GM12874 (cell line): ENCODE measurements at regions not wholly inside any gene's neighbourhood (a gene's known extent, or its start where the extent isn't known, plus 50 kb on each side); places are given as distances from the start of the nearest gene placed in this dataset.

ENCODE experiments used
- TF ChIP-seq, protein P1 (sequence below): IDR thresholded peaks from 2 replicates; pipeline ENCODE4 v1.5.1; 2011; ENCODE audit warnings: low read depth, mild to moderate bottlenecking, control low read depth, low read length, moderate library complexity; ENCODE audit not compliant: insufficient read depth

GRCh38 chr4:159593681-159594080, 490.8 kb downstream of the RAPGEF2 start:
- TF ChIP-seq, protein P1, sequence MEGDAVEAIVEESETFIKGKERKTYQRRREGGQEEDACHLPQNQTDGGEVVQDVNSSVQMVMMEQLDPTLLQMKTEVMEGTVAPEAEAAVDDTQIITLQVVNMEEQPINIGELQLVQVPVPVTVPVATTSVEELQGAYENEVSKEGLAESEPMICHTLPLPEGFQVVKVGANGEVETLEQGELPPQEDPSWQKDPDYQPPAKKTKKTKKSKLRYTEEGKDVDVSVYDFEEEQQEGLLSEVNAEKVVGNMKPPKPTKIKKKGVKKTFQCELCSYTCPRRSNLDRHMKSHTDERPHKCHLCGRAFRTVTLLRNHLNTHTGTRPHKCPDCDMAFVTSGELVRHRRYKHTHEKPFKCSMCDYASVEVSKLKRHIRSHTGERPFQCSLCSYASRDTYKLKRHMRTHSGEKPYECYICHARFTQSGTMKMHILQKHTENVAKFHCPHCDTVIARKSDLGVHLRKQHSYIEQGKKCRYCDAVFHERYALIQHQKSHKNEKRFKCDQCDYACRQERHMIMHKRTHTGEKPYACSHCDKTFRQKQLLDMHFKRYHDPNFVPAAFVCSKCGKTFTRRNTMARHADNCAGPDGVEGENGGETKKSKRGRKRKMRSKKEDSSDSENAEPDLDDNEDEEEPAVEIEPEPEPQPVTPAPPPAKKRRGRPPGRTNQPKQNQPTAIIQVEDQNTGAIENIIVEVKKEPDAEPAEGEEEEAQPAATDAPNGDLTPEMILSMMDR, result no peak

- TF ChIP-seq, protein P1, result no peak
Measured at GRCh38 chr4:159594576-159594975, 491.7 kb downstream of the RAPGEF2 start.

DNA sequence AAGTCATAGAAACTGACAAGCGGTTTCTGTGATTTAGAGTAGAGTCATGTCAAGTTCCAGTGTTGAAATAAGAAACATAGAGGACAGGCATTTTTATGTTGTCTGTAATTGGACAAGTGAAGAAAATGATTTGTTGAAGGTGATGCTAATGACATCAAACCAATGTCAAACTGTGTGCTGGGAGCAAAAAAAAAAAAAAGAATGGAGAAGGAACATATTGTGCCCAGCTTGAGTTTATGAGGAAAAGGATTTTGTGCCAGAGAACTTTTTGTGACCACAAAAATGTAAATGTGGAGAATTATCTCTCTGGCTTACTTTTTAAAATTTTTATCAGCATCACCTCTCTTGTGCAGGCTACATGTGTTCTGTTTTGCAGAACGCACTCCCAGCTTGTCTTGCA, 495.7 kb downstream of the RAPGEF2 start:
- TF ChIP-seq, protein P1, result no peak

DNA sequence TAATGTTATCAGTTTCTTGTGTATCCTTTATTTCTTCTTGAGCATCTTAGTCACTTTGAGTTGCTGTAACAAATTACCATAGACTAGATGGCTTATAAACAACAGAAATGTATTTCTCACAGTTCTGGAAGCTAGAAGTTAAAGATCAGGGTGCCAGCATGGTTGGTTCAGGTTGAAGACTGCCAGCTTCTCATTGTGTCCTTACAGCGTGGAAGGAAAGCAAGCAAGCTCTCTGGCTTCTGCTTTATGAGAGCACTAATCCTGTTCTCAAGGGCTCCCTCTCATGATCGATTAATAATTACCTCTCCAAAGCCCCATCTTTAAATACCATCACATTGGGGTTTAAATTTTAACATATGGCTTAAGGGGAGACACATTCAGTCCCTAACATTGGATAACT, 497.2 kb downstream of the RAPGEF2 start:
- TF ChIP-seq, protein P1, result no peak

- TF ChIP-seq, protein P1, result no peak
Measured at GRCh38 chr4:159604781-159605180, 501.9 kb downstream of the RAPGEF2 start.

- TF ChIP-seq, protein P1, result no peak
Measured at GRCh38 chr4:159606835-159607234, 504.0 kb downstream of the RAPGEF2 start.

DNA sequence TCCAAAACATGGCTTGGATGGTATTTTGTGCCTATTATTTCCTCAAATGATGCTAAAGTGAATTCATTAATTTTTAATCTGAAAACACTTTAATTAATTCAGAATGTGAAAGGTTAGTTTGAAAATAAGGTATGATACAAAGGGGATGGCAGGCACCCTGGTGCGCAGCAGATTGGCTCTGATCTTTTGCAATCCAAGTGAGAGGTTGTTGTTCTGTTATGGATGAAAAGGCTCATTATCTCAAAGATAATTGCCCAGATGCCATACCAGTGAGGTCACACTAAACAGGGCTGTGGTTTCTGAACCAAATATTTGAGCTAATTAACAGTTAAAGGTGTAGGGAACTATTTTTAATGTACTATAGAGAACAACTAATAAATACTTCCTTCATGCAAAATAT, 504.9 kb downstream of the RAPGEF2 start:
- TF ChIP-seq, protein P1, result no peak

- TF ChIP-seq, protein P1, result no peak
Measured at GRCh38 chr4:159608436-159608835, 505.6 kb downstream of the RAPGEF2 start.
